HG03175 (cell line): ENCODE measurements at regions not wholly inside any gene's neighbourhood (a gene's known extent, or its start where the extent isn't known, plus 50 kb on each side); places are given as distances from the start of the nearest gene placed in this dataset.
"Not testable (repeated sequence)": the region's sequence is repeated elsewhere in the genome, so short reads cannot be mapped to it uniquely, and the experiment has no call there.

Experiments used
- ATAC-seq: cut with Tn5 transposase; IDR thresholded peaks from one replicate; pipeline ENCODE4 v1.9.1; 2021; ENCODE audit warnings: mild to moderate bottlenecking, moderate library complexity; ENCODE audit not compliant: unreplicated experiment

- ATAC-seq: no peak
Observed at GRCh38 chr10:117458571-117458970, 83.3 kb upstream of the PDZD8 start.

GRCh38 chr10:117457932-117458331, 82.7 kb upstream of the PDZD8 start:
- ATAC-seq: no peak

GRCh38 chr10:117457071-117457810, 82.0 kb upstream of the PDZD8 start:
- ATAC-seq: no peak

GRCh38 chr10:117455346-117455745, 80.1 kb upstream of the PDZD8 start:
- ATAC-seq: no peak

GRCh38 chr10:117454502-117454901, 79.3 kb upstream of the PDZD8 start:
- no peak for ATAC-seq

GRCh38 chr10:117453484-117453883, 78.2 kb upstream of the PDZD8 start:
- not testable (repeated sequence) for ATAC-seq

- no peak for ATAC-seq
Observed at GRCh38 chr10:117450940-117451339, 75.7 kb upstream of the PDZD8 start.

GRCh38 chr10:117449636-117450035, 74.4 kb upstream of the PDZD8 start:
- ATAC-seq: no peak

GRCh38 chr10:117448802-117449201, 73.6 kb upstream of the PDZD8 start:
- ATAC-seq: no peak

GRCh38 chr10:117445992-117446391, 70.8 kb upstream of the PDZD8 start:
- ATAC-seq: no peak

GRCh38 chr10:117444497-117445040, 69.3 kb upstream of the PDZD8 start:
- no peak for ATAC-seq

- ATAC-seq: no peak
Observed at GRCh38 chr10:117443686-117444041, 68.4 kb upstream of the PDZD8 start.

- peak; percentile 68 for ATAC-seq
Observed at GRCh38 chr10:117442944-117443685, 67.9 kb upstream of the PDZD8 start.

GRCh38 chr10:117442521-117442920, 67.3 kb upstream of the PDZD8 start:
- peak; percentile 13 for ATAC-seq

GRCh38 chr10:117441812-117442443, 66.7 kb upstream of the PDZD8 start:
- peak; percentile 76 for ATAC-seq

- no peak for ATAC-seq
Observed at GRCh38 chr10:117441361-117441760, 66.1 kb upstream of the PDZD8 start.

GRCh38 chr10:117439243-117439912, 64.1 kb upstream of the PDZD8 start:
- ATAC-seq: no peak

- peak; percentile 48 for ATAC-seq
Observed at GRCh38 chr10:117432866-117433265, 57.6 kb upstream of the PDZD8 start.

GRCh38 chr10:117431160-117431559, 55.9 kb upstream of the PDZD8 start:
- ATAC-seq: no peak

- ATAC-seq: not testable (repeated sequence)
Observed at GRCh38 chr10:117430535-117430934, 55.3 kb upstream of the PDZD8 start.

- no peak for ATAC-seq
Observed at GRCh38 chr10:117429643-117430265, 54.5 kb upstream of the PDZD8 start.
